Kidney capillary endothelial cell (primary cell): ENCODE measurements at regions not wholly inside any gene's neighbourhood (a gene's known extent, or its start where the extent isn't known, plus 50 kb on each side); places are given as distances from the start of the nearest gene placed in this dataset.
"Not testable (repeated sequence)": the region's sequence is repeated elsewhere in the genome, so short reads cannot be mapped to it uniquely, and the experiment has no call there.

Experiments used
- DNase-seq: peaks from one replicate; pipeline ENCODE4 v3.0.0-alpha.2; 2018; ENCODE audit warnings: low spot score

DNA sequence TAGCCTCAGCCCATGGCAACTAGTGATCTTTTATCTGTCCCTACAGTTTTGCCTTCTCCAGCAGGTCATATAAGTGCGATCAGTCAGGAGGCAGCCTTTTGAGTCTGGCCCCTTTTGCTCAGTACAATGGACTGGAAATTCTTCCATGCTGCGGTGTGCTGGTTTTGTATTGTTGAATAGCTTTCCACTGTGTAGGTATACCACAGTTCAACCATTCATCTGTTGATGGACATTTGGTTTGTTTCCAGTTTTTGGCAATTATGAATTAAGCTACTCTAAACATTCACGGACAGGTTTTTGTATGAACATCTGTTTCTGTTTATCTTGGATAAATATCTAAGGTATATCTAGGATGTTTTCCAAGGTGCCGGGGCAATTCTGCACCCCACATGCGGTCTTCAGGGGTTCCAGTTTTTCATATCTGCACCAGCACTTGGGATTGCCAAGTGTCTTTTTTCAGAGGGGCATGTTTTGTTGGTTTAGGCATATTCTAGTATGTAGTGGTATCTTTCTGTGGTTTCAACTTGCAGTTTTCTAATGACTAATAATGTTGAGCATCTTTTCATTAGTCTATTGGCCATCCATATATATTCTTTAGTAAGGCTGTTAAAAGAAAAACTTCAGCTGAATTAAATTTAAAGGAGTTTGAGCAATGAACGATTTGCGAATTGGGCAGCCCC lies 141.0 kb downstream of the TFAP2C start:
- DNase-seq, result no peak

DNA sequence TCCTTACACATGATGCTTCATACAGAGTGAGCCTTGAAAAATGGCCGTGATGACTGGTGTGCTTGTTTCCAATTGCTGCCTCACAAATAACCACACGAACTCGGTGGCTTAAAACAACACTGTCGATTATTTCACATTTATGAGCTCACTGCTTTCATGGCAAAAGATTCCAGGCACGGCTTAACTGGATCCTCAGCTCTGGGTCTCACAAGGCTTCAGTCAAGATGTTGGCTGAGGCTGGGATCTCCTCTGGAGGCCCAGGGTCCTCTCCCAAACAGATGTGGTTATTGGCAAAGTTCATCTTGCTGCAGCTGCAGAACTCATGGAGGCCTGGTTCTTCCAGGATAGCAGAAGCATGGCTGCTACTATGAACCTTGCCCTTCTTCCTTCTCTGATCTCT lies 144.6 kb downstream of the TFAP2C start:
- no peak for DNase-seq

DNA sequence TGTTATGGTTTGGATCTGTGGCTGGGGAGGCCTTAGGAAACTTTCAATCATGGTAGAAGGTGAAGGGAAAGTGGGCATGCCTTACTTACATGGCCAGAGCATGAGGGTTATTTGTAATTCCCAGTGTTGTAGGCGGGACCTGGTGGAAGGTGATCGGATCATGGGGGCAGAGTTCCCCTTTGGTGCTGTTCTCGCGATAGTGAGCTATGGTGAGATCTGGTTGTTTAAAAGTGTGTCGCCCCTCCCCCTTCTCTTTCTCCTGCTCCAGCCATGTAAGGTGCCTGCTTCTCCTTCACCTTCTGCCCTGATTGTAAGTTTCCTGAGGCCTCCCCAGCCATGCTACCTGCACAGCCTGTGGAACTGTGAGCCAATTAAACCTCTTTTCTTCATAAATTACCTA lies 145.8 kb downstream of the TFAP2C start:
- no peak for DNase-seq

DNA sequence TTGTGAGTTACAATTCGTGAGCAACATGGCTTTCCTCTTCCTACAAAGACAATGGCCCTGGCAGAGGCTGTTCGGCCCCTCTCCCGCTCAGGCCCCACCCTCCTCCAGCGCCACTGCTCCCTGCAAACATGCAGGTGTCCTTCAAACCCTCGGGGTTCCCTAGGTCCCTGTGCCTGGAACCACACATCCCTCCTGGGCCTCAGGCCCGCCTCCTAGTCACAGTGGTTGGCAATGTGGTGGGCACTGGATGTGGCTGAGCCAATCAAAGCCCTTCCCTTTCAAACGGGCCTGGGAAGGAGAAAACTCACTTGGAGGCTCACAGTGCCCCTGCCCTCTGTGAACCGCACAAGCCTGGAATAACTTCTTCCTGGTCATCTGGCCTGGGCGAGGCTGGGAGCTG lies 147.2 kb downstream of the TFAP2C start:
- no peak for DNase-seq

DNA sequence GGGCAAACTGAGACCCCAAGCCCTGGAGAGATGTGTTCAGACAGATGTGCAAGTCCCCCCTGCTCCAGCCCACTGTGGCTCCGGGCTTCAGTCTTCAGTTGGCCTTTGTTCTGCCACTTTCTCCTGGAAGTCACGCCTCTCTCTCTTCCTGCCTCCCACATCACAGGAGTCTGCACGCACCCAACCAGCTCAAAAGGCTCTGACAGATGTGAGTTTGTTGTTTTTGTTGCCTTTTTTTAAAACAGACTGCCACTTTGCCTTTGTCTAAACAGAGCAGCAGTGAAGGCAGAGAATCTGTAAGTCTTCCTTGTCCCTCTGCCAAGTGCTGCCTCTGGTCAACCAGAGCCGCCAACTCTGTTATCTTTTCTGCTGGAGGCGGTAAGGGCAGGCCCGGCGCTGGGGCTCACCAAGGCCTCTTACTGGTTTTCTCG lies 149.7 kb downstream of the TFAP2C start:
- DNase-seq, result peak; percentile 17

DNA sequence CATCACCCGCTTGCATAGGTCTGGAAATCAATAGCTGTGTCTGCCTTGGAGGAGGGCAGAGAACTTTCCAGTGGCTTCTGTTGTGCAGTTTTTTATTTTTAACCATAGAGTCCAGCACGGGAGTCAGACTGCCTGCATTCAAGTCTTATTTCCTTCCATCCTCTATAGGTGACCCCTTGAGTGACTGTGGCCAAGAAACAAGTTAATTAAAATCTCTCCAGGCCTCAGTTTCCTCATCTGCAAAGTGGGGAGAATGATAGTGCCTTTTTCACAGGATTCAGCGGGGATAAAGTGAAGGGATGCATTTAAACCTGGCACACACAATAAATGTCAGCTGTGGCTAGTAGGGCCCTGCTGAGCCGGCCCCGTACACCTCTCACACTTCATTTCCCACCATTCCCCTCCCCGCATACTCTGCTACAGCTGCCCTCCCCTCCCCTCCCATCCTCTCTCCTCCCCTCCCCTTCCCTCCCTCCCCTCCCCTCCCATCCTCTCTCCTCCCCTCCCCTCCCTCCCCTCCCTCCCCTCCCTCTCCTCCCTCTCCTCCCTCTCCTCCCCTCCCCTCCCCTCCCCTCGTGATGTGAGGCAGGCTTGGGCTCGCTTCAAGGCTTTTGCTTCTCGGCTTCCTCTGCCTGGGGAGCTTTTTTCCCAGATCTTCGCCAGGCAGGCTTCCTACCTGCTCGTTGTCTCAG lies 150.5 kb downstream of the TFAP2C start:
- DNase-seq, result no peak

DNA sequence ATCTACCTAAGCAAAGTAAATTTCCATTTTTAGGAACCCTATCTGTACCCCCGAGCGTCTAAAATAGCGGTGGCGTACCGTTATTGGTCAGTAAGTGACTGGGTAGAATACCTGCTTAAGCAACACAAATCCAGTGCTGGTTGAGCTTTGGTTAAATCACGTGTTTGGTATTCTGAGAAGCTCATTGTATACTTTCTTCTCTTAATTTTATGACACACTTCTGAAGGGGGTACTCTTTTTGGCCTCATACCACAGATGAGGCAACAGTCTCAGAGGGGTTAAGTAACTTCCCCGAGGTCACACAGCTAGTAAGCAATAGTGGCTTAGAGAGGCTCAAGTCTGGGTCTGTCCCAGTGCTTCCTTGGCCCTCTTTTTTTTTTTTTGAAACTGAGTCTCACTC lies 151.2 kb downstream of the TFAP2C start:
- no peak for DNase-seq

DNA sequence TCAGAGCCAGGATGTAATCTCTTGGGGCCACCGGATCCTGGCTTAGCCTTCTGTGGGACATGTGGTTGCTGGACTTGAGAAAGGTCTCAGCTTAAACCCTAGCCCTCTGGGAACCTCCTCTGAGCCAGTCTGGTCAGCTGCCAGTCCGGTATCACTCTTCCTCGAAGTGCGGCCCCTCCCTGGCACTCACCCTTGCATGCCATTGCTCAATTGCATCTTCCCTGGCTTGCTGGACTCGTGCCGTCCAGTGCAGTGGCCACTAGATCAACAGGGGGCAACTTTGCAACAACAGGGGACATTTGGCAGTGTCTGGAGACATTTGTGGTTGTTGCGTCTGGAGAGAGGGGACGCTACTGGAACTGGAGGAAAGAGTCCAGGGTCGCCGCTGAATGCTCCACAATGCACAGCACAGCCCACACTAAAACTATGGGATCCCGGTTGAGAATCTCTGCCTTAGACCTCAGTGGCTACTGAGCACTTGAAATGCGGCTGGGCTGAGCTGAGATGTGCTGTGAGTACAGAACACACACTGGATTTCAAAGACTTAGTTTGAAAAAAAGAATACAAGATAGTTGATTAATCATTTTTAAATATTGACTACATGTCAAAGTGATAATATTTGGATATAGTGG lies 152.1 kb downstream of the TFAP2C start:
- no peak for DNase-seq

DNA sequence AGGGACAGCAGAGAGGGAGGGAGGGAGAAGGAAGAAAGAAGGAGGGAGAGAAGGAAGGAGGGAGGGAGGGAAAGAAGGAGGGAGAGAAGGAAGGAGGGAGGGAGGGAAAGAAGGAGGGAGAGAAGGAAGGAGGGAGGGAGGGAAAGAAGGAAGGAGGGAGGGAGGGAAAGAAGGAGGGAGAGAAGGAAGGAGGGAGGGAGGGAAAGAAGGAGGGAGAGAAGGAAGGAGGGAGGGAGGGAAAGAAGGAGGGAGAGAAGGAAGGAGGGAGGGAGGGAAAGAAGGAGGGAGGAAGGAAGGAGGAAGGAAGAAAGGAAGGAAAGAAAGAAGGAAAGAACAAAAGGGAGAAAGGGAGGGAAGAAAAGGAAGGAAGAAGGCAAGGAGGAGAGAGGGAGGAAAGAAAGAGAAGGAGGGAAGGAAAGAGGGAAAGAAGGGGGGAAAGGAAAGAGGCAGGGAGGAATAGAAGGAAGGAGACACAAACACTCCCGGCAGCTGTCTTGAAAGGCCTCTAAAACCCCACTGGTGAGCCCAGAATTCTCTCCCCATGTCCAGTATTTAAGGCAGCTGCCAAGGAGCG lies 153.0 kb downstream of the TFAP2C start:
- not testable (repeated sequence) for DNase-seq

DNA sequence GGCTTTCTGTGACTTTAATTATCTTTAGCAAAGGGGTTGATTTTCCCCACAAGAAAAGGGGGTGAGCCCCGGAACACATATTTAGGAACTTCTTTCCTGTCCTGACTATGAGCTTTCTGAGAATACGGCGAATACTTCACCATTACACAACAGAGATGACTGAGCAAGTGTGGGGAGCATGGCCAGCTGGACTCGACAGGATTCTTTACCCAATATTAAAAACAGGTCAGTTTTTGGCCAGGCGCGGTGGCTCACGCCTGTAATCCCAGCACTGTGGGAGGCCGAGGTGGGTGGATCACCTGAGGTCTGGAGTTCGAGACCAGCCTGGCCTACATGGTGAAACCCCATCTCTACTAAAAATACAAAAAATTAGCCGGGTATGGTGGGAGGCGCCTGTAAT lies 153.7 kb downstream of the TFAP2C start:
- not testable (repeated sequence) for DNase-seq

DNA sequence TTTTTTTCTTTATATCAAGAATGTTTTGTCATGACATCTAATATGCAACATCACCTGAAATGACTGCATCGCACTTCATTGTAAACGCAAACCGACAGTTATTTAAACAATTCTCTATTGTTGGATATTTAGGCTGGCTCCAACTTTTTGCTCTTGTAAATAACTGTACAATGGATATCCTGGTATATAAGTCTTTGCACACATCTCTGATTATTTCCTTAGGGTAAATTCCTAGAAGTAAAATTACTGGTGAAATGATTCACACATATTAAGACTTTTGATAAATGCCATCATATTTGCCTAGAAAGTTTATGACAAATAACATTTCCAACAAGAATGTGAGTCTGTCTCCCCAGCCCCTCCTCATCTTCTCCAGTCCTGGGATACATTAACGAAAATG lies 154.7 kb downstream of the TFAP2C start:
- no peak for DNase-seq

DNA sequence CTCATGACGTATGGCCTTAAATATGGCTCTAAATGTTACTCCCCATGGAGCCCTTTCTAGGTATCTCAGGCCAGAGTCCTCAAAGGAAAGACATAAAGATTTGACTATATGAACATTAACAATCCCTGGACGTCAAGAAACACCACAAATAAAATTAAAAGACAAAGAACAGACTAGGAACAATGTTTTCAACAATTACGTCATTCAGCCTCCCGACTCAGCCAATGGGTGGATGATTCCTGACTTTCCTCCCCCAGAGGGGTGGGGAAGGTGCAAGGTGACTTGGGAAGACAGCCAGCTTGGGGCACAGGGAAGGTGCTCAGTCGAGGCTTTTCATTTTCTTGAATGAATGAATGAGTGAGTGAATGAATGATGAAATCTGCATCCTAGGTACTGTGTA lies 157.4 kb downstream of the TFAP2C start:
- no peak for DNase-seq

DNA sequence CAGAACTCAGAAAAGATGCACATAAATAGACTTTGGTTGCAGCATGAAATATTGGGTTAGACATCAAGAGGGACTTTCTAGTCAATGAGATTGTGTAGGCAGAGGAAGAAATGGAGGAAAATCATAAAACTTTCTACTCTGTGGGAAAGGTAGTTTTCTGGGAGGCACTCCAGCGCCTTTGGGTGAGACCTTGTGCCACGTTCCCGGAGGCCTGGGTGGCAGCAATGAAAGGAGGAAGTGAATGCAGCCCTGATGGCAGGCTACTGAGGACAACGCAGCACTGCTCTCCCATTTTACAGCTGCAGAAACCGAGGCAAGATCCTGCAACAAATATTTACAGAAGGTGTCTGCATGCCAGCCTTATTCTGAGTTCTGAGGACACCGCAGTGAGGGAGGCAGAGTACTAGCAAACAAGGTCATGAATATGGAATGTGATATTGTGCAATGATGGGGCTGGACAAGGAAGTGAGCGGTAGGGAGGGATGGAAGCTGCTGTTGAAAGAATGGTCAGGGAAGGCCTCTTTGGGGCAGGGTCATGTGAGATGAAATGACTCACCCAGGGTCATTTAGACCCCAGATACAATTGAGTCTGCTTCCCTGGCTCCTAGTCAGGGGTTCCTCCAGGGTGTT lies 159.1 kb downstream of the TFAP2C start:
- DNase-seq, result peak; percentile 74

DNA sequence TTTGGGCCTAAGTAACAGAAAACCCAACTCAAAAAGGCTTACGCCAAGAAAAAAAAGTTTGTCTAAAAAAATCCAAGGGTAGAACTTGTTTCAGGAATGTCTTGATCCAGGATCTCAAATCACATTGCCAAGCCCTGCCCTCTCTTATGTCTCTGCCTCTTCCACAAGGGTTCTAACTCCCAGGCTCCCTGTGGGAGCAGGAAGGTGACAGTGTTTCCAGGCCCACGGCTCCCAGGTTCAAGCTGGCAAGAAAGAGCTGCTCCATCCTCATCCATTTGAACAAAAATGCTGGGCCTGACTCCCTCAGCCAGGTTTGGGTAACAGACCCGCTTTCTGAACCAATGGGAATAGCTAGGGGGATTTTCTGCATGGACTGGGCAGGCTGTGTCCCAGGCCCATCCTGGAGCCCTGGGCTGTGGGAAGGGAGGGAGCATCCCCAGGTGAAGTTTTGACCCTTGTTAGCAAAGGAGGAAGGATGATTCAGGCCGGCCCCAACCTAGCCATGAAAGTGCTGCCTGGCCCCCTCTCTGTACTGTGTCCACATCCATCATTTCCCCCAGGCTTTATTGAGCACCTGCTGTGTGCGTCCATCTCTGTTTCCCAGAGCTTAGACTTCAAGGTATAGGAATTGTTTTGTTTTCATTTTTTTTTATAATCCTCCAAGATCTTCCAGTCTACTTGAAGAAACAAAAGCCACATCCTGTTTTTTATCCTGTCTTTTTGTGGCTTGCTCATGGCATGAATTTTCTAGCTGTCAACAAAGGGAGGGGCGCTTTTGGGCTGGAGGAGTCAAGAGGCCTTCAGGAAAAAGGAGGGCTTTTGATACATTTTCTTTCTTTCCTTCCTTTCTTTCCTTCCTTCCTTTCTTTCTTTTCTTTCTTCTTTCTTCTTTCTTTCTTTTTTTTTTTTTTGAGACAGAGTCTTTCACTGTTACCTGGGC lies 159.8 kb downstream of the TFAP2C start:
- no peak for DNase-seq

DNA sequence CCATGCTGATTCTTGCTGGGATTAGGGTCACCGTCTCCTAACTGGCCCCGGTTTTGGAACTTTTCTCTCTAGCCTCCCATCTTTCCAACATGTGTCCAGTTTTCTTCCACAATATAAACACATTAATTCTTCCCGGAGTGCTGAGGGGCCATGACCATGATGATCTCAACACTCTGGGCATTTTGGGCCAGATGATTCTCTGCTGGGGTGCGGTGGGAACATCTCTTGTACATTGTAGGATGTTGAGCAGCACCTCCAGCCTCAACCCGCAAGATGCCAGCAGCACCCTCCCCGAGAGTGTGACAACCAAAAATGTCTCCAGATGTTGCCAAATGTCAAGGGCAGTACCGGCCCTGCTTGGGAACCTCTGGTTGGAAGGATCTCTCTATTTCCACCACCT lies 164.8 kb downstream of the TFAP2C start:
- DNase-seq, result no peak

DNA sequence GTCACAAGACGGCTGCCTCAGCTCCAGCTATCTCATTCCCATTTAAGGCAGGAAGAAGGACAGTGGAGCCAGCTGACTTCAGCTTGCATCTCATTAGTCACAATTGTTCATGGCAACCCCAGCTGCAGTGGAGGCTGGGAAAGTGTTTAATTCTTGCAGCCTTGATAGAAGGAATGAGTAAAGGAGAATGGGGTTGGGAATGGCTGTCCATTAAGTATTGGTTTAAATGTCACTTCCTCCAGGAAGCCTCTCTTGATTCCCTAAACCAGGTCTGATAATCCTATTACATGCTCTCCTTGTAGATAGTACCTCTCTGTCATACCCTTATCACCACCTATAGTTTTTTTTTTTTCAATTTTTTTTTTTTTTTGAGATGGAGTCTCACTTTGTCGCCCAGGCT lies 166.4 kb downstream of the TFAP2C start:
- no peak for DNase-seq

DNA sequence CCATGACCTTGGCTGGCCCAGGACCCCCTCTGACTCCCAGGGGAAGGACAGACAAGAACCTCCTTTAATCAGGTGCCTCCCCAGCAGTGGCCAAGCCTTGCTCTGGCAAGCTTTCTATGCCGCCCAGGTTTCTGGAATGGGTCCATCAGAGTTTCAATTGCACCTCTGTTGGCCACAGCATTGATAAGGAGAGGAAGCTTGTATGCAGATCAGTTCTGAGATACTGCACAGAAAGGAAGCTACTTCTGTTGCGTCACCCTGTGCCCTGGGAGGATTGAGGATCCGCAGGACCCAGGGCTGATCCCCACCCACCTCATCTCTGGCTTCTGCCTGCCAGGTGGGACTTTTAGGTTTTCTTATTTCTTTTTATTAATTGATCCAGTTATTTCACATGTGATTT lies 167.2 kb downstream of the TFAP2C start:
- no peak for DNase-seq

DNA sequence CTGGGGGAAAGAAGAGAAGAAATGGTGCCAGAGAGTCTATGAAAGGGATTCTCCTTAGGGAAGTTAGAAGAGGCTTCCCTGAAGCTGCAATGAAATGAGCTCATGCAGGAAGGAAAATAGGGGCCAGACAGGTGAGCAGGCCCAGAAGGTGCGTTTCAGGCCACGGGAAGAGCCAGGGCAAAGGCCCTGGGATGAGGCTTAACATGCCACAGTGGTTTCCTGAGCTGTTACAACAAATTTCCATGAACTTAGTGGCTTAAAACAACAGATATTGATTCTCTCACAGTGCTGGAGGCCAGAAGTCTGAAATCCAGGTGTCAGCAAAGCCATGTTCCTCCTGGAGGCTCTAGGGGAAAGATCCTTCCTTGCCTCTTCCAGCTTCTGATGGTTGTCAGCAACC lies 167.9 kb downstream of the TFAP2C start:
- DNase-seq, result no peak

DNA sequence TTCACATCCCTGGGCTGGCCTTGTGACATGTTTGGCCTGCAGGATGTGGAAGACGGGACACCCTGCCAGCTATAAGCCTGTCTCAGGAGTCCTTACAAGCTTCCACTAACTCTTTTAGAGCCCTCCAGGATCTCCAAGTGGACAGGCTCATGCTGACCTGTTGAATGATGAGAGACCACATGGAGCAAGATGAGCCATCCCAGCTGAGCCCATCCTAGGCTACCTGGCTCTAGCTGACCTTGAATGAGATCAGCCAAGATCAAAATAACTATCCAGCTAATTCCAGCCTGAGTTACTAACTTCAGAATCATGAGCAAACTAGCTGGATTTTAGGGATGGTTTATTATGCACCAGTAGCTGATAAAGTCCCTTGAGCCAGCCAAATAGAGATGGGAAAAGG lies 169.5 kb downstream of the TFAP2C start:
- no peak for DNase-seq

DNA sequence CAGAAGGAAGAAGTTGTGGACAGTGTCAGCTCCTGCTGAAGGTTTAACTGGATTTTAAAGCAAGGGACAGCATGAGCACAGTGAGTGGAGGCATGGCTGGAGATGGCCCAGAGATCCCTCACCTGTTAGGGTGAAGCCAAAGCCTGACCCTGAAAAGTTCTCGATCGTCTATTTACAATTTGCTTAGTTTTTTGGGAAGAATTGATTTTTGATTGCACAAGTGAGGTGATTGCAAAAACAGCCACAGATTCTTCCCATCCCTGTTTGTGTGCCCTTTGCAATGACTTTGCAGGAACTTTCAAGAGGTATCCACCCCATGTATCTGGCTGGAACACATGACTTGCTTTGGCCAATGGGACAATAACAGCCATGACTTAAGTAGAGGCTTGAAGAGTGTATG lies 170.1 kb downstream of the TFAP2C start:
- no peak for DNase-seq

DNA sequence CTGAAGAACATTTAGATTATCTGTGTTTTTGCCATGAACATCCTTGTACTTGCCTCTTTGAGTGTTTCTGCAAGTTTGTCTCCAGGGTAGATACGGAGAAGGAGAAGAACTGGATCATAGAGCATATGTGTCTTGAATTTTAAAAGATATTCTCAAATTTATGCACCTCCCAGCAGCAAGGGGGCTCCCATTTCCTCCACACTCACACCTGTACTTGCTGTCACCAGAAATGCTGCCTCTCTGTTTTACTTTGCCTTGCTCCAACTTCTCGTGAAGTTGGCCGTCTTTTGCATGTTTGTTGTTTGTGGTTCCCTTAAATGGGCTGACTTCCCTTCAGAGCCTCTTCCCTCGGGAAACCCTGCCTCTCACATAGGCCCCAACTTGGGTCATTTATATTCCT lies 171.0 kb downstream of the TFAP2C start:
- DNase-seq, result no peak
